Liver (tissue), 8 donors: ENCODE measurements at regions not wholly inside any gene's neighbourhood (a gene's known extent, or its start where the extent isn't known, plus 50 kb on each side); places are given as distances from the start of the nearest gene placed in this dataset.

Experiments used
- DNase-seq: peaks from one replicate; pipeline ENCODE4 v3.0.0-alpha.2; 2017; ENCODE audit warnings: low spot score
- H3K27ac ChIP-seq, 2 donors: one replicate each; pipeline ENCODE4 v1.7.0; 2013; ENCODE audit warnings: inconsistent platforms in 2 of 2, low read length in 2 of 2, control low read depth in 1 of 2, low read depth in 1 of 2, mild to moderate bottlenecking in 1 of 2
- H3K27me3 ChIP-seq, 4 donors: one replicate each; pipeline versions ENCODE4 v1.6.1 to v1.7.0; 2013; ENCODE audit warnings: low read length in 3 of 4, inconsistent platforms in 1 of 4, mild to moderate bottlenecking in 1 of 4, moderate library complexity in 1 of 4; ENCODE audit not compliant: control insufficient read depth in 4 of 4, insufficient read depth in 4 of 4
- H3K36me3 ChIP-seq, 4 donors: one replicate each; pipeline versions ENCODE4 v1.6.1 to v1.7.0; 2013; ENCODE audit warnings: low read length in 3 of 4, mild to moderate bottlenecking in 3 of 4, low read depth in 1 of 4, moderate library complexity in 1 of 4; ENCODE audit not compliant: control insufficient read depth in 4 of 4, insufficient read depth in 3 of 4
- H3K4me1 ChIP-seq, 4 donors: one replicate each; pipeline versions ENCODE4 v1.6.1 to v1.7.0; 2013; ENCODE audit warnings: low read length in 3 of 4, mild to moderate bottlenecking in 3 of 4, moderate library complexity in 1 of 4; ENCODE audit not compliant: control insufficient read depth in 4 of 4, insufficient read depth in 4 of 4
- H3K4me3 ChIP-seq, 3 donors: one replicate each; pipeline versions ENCODE4 v1.6.1 to v1.7.0; 2013; ENCODE audit warnings: low read length in 3 of 3, control low read depth in 1 of 3, low read depth in 1 of 3, mild to moderate bottlenecking in 1 of 3
- H3K9ac ChIP-seq, 2 donors: one replicate each; pipeline ENCODE4 v1.7.0; 2013; ENCODE audit warnings: low read length in 2 of 2, mild to moderate bottlenecking in 2 of 2, moderate library complexity in 2 of 2, control low read depth in 1 of 2, low read depth in 1 of 2
- H3K9me3 ChIP-seq, 4 donors: one replicate each; pipeline versions ENCODE4 v1.6.1 to v1.7.0; 2013; ENCODE audit warnings: low read length in 3 of 4; ENCODE audit not compliant: control insufficient read depth in 4 of 4
- EGR1 ChIP-seq, 2 donors: IDR thresholded peaks; 2 replicates each; pipeline ENCODE4 v1.6.1; 2016 to 2018; ENCODE audit warnings: antibody characterized with exemption in 2 of 2, low read depth in 2 of 2
- FOXA1 ChIP-seq: IDR thresholded peaks from 2 replicates; pipeline ENCODE4 v1.6.1; 2016; ENCODE audit warnings: antibody characterized with exemption
- FOXA2 ChIP-seq: IDR thresholded peaks from 2 replicates; pipeline ENCODE4 v1.6.1; 2016; ENCODE audit warnings: antibody characterized with exemption
- GABPA ChIP-seq, 2 donors: IDR thresholded peaks in 1 of 2; conservative IDR thresholded peaks in 1 of 2; 2 replicates each; pipeline ENCODE4 v1.6.1; 2016; ENCODE audit warnings: antibody characterized with exemption in 2 of 2, mild to moderate bottlenecking in 1 of 2, moderate library complexity in 1 of 2
- HNF4A ChIP-seq, 2 donors: conservative IDR thresholded peaks; 2 replicates each; pipeline ENCODE4 v1.6.1; 2016; ENCODE audit warnings: antibody characterized with exemption in 2 of 2, mild to moderate bottlenecking in 2 of 2
- HNF4G ChIP-seq: IDR thresholded peaks from 2 replicates; pipeline ENCODE4 v1.6.1; 2016; ENCODE audit warnings: antibody characterized with exemption
- JUND ChIP-seq, 2 donors: IDR thresholded peaks; 2 replicates each; pipeline ENCODE4 v1.6.1; 2016; ENCODE audit warnings: antibody characterized with exemption in 2 of 2
- NR2F2 ChIP-seq: IDR thresholded peaks from 2 replicates; pipeline ENCODE4 v1.6.1; 2016; ENCODE audit warnings: antibody characterized with exemption
- RAD21 ChIP-seq, 2 donors: IDR thresholded peaks; 2 replicates each; pipeline ENCODE4 v1.6.1; 2016; ENCODE audit warnings: antibody characterized with exemption in 2 of 2, mild to moderate bottlenecking in 2 of 2
- REST ChIP-seq: IDR thresholded peaks from 2 replicates; pipeline ENCODE4 v1.6.1; 2016; ENCODE audit warnings: antibody characterized with exemption, mild to moderate bottlenecking
- RXRA ChIP-seq, 2 donors: IDR thresholded peaks; 2 replicates each; pipeline ENCODE4 v1.6.1; 2017 to 2018; ENCODE audit warnings: antibody characterized with exemption in 2 of 2, mild to moderate bottlenecking in 1 of 2
- SP1 ChIP-seq: IDR thresholded peaks from 2 replicates; pipeline ENCODE4 v1.6.1; 2018; ENCODE audit warnings: antibody characterized with exemption, mild to moderate bottlenecking
- YY1 ChIP-seq: IDR thresholded peaks from 2 replicates; pipeline ENCODE4 v1.6.1; 2016; ENCODE audit warnings: antibody characterized with exemption, mild to moderate bottlenecking
- WGBS: extraction: QIAGEN DNeasy Blood & Tissue Kit; methylation state at CpG from one replicate; pipeline ENCODE4 v1.1.7; 2013; 5-methylcytosine and 5-hydroxymethylcytosine counted together
- TF ChIP-seq, protein P1 (sequence below): IDR thresholded peaks from 2 replicates; pipeline ENCODE4 v1.6.1; 2016; ENCODE audit warnings: antibody characterized with exemption
- TF ChIP-seq, protein P2 (sequence below): IDR thresholded peaks from 2 replicates; pipeline ENCODE4 v1.6.1; 2016; ENCODE audit warnings: antibody characterized with exemption
- TF ChIP-seq, protein P3 (sequence below): fragments of 150-350 bp; IDR thresholded peaks from 2 replicates; pipeline ENCODE4 v1.5.1; 2017; ENCODE audit warnings: improper control_type of control experiment, low read depth, low read length; ENCODE audit not compliant: missing input control
- donor health status: healthy.
- donor health status: healthy.
- donor health status: healthy.
- donor health status: healthy.
- donor health status: healthy.

DNA sequence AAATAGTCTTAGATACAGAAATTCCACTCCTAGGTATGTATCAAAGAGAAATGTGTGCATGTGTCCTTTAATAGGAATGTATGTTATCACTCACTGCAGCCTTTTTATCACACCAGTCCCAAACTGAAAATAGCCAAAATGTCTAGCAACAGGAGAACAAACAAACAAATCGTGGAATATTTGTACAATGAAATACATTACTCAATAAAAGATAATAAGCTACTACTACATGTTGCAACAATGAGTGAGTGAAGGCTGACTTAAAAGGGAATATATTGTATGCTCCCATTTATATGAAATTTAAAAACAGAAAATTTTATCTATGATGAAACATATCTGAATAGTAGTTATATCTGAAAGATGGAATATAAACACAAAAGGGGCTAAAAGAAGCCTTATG is 212.1 kb upstream of the PLD5 start:
- 23% methylated on average over 1 of the region's 1 CpG for WGBS
- no peak overlapping the region for H3K4me3 ChIP-seq
- TF ChIP-seq REST (no peak), HNF4G (no peak), FOXA2 (no peak), EGR1 (IDR thresholded peaks at IDR 0.05; ENCODE audit: low read depth in 2 of 2) (no peak), RAD21 (IDR thresholded peaks at IDR 0.05) (no peak), YY1 (no peak), HNF4A (conservative IDR thresholded peaks at IDR 0.05) (no peak), GABPA (IDR thresholded peaks at IDR 0.05 in 1 of 2, conservative IDR thresholded peaks at IDR 0.05 in 1 of 2) (no peak), JUND (IDR thresholded peaks at IDR 0.05) (no peak), NR2F2 (no peak), FOXA1 (no peak)
- TF ChIP-seq, protein P1, sequence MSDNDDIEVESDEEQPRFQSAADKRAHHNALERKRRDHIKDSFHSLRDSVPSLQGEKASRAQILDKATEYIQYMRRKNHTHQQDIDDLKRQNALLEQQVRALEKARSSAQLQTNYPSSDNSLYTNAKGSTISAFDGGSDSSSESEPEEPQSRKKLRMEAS: no peak
- TF ChIP-seq, protein P2, sequence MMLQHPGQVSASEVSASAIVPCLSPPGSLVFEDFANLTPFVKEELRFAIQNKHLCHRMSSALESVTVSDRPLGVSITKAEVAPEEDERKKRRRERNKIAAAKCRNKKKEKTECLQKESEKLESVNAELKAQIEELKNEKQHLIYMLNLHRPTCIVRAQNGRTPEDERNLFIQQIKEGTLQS: no peak
- TF ChIP-seq, protein P3, sequence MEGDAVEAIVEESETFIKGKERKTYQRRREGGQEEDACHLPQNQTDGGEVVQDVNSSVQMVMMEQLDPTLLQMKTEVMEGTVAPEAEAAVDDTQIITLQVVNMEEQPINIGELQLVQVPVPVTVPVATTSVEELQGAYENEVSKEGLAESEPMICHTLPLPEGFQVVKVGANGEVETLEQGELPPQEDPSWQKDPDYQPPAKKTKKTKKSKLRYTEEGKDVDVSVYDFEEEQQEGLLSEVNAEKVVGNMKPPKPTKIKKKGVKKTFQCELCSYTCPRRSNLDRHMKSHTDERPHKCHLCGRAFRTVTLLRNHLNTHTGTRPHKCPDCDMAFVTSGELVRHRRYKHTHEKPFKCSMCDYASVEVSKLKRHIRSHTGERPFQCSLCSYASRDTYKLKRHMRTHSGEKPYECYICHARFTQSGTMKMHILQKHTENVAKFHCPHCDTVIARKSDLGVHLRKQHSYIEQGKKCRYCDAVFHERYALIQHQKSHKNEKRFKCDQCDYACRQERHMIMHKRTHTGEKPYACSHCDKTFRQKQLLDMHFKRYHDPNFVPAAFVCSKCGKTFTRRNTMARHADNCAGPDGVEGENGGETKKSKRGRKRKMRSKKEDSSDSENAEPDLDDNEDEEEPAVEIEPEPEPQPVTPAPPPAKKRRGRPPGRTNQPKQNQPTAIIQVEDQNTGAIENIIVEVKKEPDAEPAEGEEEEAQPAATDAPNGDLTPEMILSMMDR: no peak
- no peak overlapping the region for H3K9ac ChIP-seq
- DNase-seq: no peak
- H3K36me3 ChIP-seq: no peaks in the 10 kb centered on the region
- peaks cover 0 to 1% (median 0%) of the 10 kb centered on the region in 4 donors for H3K27me3 ChIP-seq
- H3K27ac ChIP-seq: no peak overlapping the region
- H3K9me3 ChIP-seq: peaks cover 0 to under 1% (median 0%) of the 10 kb centered on the region in 4 donors
- no peaks in the 10 kb centered on the region for H3K4me1 ChIP-seq

DNA sequence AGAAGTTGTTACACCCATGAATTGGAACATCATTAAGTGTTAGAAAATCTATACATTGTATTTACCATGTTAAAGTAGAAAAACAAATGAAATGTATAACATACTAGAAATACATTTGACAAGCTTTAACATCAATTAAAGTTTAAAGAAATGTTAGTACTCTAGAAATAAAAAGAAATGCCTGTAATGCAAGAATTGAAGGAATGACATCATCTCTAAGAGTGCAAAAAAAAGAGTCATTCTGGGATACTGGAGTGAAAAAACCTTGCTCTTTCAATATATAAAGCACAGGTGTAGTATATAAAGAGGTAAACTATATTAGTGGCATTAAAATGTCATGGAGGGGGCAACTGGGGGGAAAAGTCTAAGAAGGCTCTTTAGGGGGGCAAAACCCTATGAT is 210.8 kb upstream of the PLD5 start:
- H3K36me3 ChIP-seq: no peaks in the 10 kb centered on the region
- peaks cover 0 to 4% (median 0%) of the 10 kb centered on the region in 4 donors for H3K27me3 ChIP-seq
- no peak overlapping the region for H3K9ac ChIP-seq
- DNase-seq: no peak
- H3K4me3 ChIP-seq: no peak overlapping the region
- no peak overlapping the region for H3K27ac ChIP-seq
- TF ChIP-seq SP1 (no peak), REST (no peak), RXRA (IDR thresholded peaks at IDR 0.05) (no peak), GABPA (IDR thresholded peaks at IDR 0.05 in 1 of 2, conservative IDR thresholded peaks at IDR 0.05 in 1 of 2) (no peak), NR2F2 (no peak), EGR1 (IDR thresholded peaks at IDR 0.05; ENCODE audit: low read depth in 2 of 2) (no peak), HNF4G (no peak), YY1 (no peak), RAD21 (IDR thresholded peaks at IDR 0.05) (no peak)
- TF ChIP-seq, protein P1: no peak
- H3K9me3 ChIP-seq: no peaks in the 10 kb centered on the region
- H3K4me1 ChIP-seq: no peaks in the 10 kb centered on the region
